SK-N-SH treated with all-trans-retinoic acid at 6 μM for 48 hours (cell line): ENCODE measurements at regions not wholly inside any gene's neighbourhood (a gene's known extent, or its start where the extent isn't known, plus 50 kb on each side); places are given as distances from the start of the nearest gene placed in this dataset.
"Not testable (repeated sequence)": the region's sequence is repeated elsewhere in the genome, so short reads cannot be mapped to it uniquely, and the experiment has no call there.

Source experiments
- ATAC-seq: fragments of 200-7000 bp; cut with Tn5 transposase; 3 replicates; pipeline ENCODE4 v1.9.1; 2020; ENCODE audit warnings: mild to moderate bottlenecking, moderate library complexity
- CREB5 ChIP-seq: fragments of 250-450 bp; sonication (Bioruptor Pico); IDR thresholded peaks from 2 replicates; pipeline ENCODE4 v1.5.1; 2020; ENCODE audit warnings: low read depth, mild to moderate bottlenecking, moderate library complexity
- CSDC2 ChIP-seq: fragments of 250-450 bp; sonication (Bioruptor Pico); IDR thresholded peaks from 2 replicates; pipeline ENCODE4 v1.5.0; 2020; ENCODE audit warnings: mild to moderate bottlenecking, moderate library complexity
- CSRNP3 ChIP-seq: fragments of 250-450 bp; sonication (Bioruptor Pico); IDR thresholded peaks from 2 replicates; pipeline ENCODE4 v1.5.1; 2021; ENCODE audit warnings: mild to moderate bottlenecking, moderate library complexity
- ESRRG ChIP-seq: fragments of 250-450 bp; sonication (Bioruptor Pico); IDR thresholded peaks from 2 replicates; pipeline ENCODE4 v1.6.1; 2021; ENCODE audit warnings: mild to moderate bottlenecking
- GLIS3 ChIP-seq: fragments of 250-450 bp; sonication (Bioruptor Pico); IDR thresholded peaks from 2 replicates; pipeline ENCODE4 v1.5.0; 2020; ENCODE audit warnings: mild to moderate bottlenecking, moderate library complexity
- ISL1 ChIP-seq: fragments of 250-450 bp; sonication (Bioruptor Pico); IDR thresholded peaks from 2 replicates; pipeline ENCODE4 v2.1.2; 2022; ENCODE audit warnings: mild to moderate bottlenecking, moderate library complexity
- OSR1 ChIP-seq: fragments of 250-450 bp; sonication (Bioruptor Pico); IDR thresholded peaks from 2 replicates; pipeline ENCODE4 v1.8.0; 2022; ENCODE audit warnings: moderate library complexity, mild to moderate bottlenecking, inconsistent platforms
- PATZ1 ChIP-seq: fragments of 250-450 bp; sonication (Bioruptor Pico); IDR thresholded peaks from 2 replicates; pipeline ENCODE4 v1.8.0; 2020; ENCODE audit warnings: mild to moderate bottlenecking, moderate library complexity, borderline replicate concordance
- POU6F1 ChIP-seq: fragments of 250-450 bp; sonication (Bioruptor Pico); IDR thresholded peaks from 2 replicates; pipeline ENCODE4 v1.8.0; 2021; ENCODE audit warnings: low read depth, mild to moderate bottlenecking, moderate library complexity, borderline replicate concordance
- PPARA ChIP-seq: fragments of 250-450 bp; sonication (Bioruptor Pico); IDR thresholded peaks from 2 replicates; pipeline ENCODE4 v1.5.0; 2020; ENCODE audit warnings: mild to moderate bottlenecking, borderline replicate concordance
- SNAI2 ChIP-seq: fragments of 250-450 bp; sonication (Bioruptor Pico); IDR thresholded peaks from 2 replicates; pipeline ENCODE4 v1.5.0; 2020; ENCODE audit warnings: mild to moderate bottlenecking, moderate library complexity
- TOX ChIP-seq: fragments of 250-450 bp; sonication (Bioruptor Pico); IDR thresholded peaks from 2 replicates; pipeline ENCODE4 v1.8.0; 2021; ENCODE audit warnings: mild to moderate bottlenecking, moderate library complexity, borderline replicate concordance
- ZC3H10 ChIP-seq: fragments of 250-450 bp; sonication (Bioruptor Pico); IDR thresholded peaks from 2 replicates; pipeline ENCODE4 v1.5.1; 2021; ENCODE audit warnings: mild to moderate bottlenecking, moderate library complexity
- ZFP3 ChIP-seq: fragments of 250-450 bp; sonication (Bioruptor Pico); IDR thresholded peaks from 2 replicates; pipeline ENCODE4 v1.5.0; 2020; ENCODE audit warnings: mild to moderate bottlenecking, moderate library complexity
- ZFP30 ChIP-seq: fragments of 450-650 bp; formaldehyde crosslinking; IDR thresholded peaks from 2 replicates; pipeline ENCODE4 v1.5.0; 2022; ENCODE audit warnings: mild to moderate bottlenecking, moderate library complexity
- ZNF565 ChIP-seq: fragments of 450-650 bp; formaldehyde crosslinking; conservative IDR thresholded peaks from 2 replicates; pipeline ENCODE4 v1.5.0; 2020; ENCODE audit warnings: low read depth, mild to moderate bottlenecking, moderate library complexity
- ZNF70 ChIP-seq: fragments of 450-650 bp; formaldehyde crosslinking; IDR thresholded peaks from 2 replicates; pipeline ENCODE4 v1.5.0; 2020; ENCODE audit warnings: mild to moderate bottlenecking, moderate library complexity
- ZNF8 ChIP-seq: fragments of 450-650 bp; formaldehyde crosslinking; IDR thresholded peaks from 2 replicates; pipeline ENCODE4 v1.5.0; 2020; ENCODE audit warnings: mild to moderate bottlenecking, moderate library complexity

- TF ChIP-seq ZNF565 (CRISPR knock-in tag): no peak
- TF ChIP-seq POU6F1 (CRISPR knock-in tag): no peak
- no peak for TF ChIP-seq ESRRG (CRISPR knock-in tag)
- ATAC-seq: no peak
Observed at GRCh38 chrX:30144221-30144620, 71.1 kb upstream of the MAGEB2 start.

GRCh38 chrX:30144971-30145731, 70.2 kb upstream of the MAGEB2 start:
- ATAC-seq: no peak
- no peak for TF ChIP-seq ZNF565 (CRISPR knock-in tag)
- TF ChIP-seq CREB5 (CRISPR knock-in tag): no peak
- TF ChIP-seq ZNF8 (CRISPR knock-in tag): no peak
- TF ChIP-seq POU6F1 (CRISPR knock-in tag): no peak
- TF ChIP-seq GLIS3 (CRISPR knock-in tag): no peak
- TF ChIP-seq ZFP3 (CRISPR knock-in tag): no peak
- no peak for TF ChIP-seq ESRRG (CRISPR knock-in tag)
- no peak for TF ChIP-seq ISL1 (CRISPR knock-in tag)
- no peak for TF ChIP-seq CSRNP3 (CRISPR knock-in tag)
- no peak for TF ChIP-seq PPARA (CRISPR knock-in tag)
- no peak for TF ChIP-seq CSDC2
- no peak for TF ChIP-seq PATZ1 (CRISPR knock-in tag)
- TF ChIP-seq ZFP30 (CRISPR knock-in tag): no peak
- no peak for TF ChIP-seq TOX (CRISPR knock-in tag)

- TF ChIP-seq ZNF70 (CRISPR knock-in tag): no peak
- TF ChIP-seq ZFP30 (CRISPR knock-in tag): no peak
- no peak for TF ChIP-seq ZNF8 (CRISPR knock-in tag)
- no peak for TF ChIP-seq CREB5 (CRISPR knock-in tag)
- TF ChIP-seq SNAI2 (CRISPR knock-in tag): no peak
- no peak for TF ChIP-seq PPARA (CRISPR knock-in tag)
- TF ChIP-seq GLIS3 (CRISPR knock-in tag): no peak
- no peak for TF ChIP-seq ZNF565 (CRISPR knock-in tag)
- TF ChIP-seq ISL1 (CRISPR knock-in tag): no peak
- no peak for TF ChIP-seq OSR1 (CRISPR knock-in tag)
- TF ChIP-seq ZFP3 (CRISPR knock-in tag): no peak
- no peak for TF ChIP-seq ESRRG (CRISPR knock-in tag)
- no peak for TF ChIP-seq CSDC2
- TF ChIP-seq ZC3H10: no peak
- TF ChIP-seq, all 23 proteins: peak for 0
- no peak for ATAC-seq
Observed at GRCh38 chrX:30147996-30148643, 67.2 kb upstream of the MAGEB2 start.

GRCh38 chrX:30149206-30149605, 66.2 kb upstream of the MAGEB2 start:
- ATAC-seq: not testable (repeated sequence)
